ENCODE measurements at regions not wholly inside any gene's neighbourhood (a gene's known extent, or its start where the extent isn't known, plus 50 kb on each side); places are given as distances from the start of the nearest gene placed in this dataset.

DNA sequence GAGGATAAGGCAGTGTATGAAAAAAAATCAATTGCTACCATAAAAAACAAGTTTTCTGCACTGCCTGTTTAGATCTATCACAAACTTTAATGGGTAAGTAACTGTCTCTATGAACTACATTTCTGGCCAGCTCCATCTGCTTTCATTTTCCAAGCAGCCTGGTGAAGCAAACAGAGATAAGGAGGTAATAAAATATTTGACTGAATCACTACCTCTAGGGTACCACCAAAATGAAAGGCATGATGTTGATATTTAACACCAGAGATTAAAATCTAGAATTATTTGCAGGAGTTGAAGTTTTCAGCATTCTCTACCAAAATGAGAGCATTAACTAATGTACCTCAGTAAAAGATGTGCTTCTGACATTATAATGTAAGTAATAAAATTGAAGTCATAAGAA is 863.5 kb upstream of the MGAT4C start:
- H3K4me3 Mint-ChIP-seq, result no peak overlapping the region
- DNase-seq, result no peak
- CTCF ChIA-PET, result no interaction called here
- POLR2A ChIA-PET, result no interaction called here
- intact Hi-C loops (cut with micrococcal nuclease), result no loop called here
- peaks cover 11% of the 10 kb centered on the region for H3K9me3 Mint-ChIP-seq
- no peaks in the 10 kb centered on the region for H3K27me3 Mint-ChIP-seq
- no peaks in the 10 kb centered on the region for H3K36me3 Mint-ChIP-seq (ENCODE audit: low read depth)
- no peak for ATAC-seq
- no peak for TF ChIP-seq CTCF (IDR thresholded peaks at IDR 0.05)
- H3K27ac Mint-ChIP-seq, result no peak overlapping the region
- H3K4me1 Mint-ChIP-seq (ENCODE audit: low read depth), result no peaks in the 10 kb centered on the region

- intact Hi-C loops (cut with micrococcal nuclease), result no loop called here
- Mint-ChIP-seq H3K27me3 (no peaks in the 10 kb centered on the region), H3K27ac (no peak overlapping the region), H3K4me3 (no peak overlapping the region), H3K4me1 (ENCODE audit: low read depth) (no peaks in the 10 kb centered on the region), H3K36me3 (ENCODE audit: low read depth) (no peaks in the 10 kb centered on the region), H3K9me3 (peaks cover 4% of the 10 kb centered on the region)
- no peak for TF ChIP-seq CTCF (IDR thresholded peaks at IDR 0.05)
- CTCF ChIA-PET, result no interaction called here
- ATAC-seq (no peak), DNase-seq (no peak)
- POLR2A ChIA-PET, result no interaction called here
These were observed 861.3 kb upstream of the MGAT4C start for GRCh38 chr12:87117526-87117925.

GRCh38 chr12:87116780-87117179 is 860.6 kb upstream of the MGAT4C start:
- Mint-ChIP-seq H3K9me3 (peaks cover 4% of the 10 kb centered on the region), H3K27me3 (no peaks in the 10 kb centered on the region), H3K27ac (no peak overlapping the region), H3K4me1 (ENCODE audit: low read depth) (no peaks in the 10 kb centered on the region), H3K4me3 (no peak overlapping the region), H3K36me3 (ENCODE audit: low read depth) (no peaks in the 10 kb centered on the region)
- intact Hi-C loops (cut with micrococcal nuclease), result no loop called here
- DNase-seq, result no peak
- ChIA-PET POLR2A (no interaction called here), CTCF (no interaction called here)
- no peak for TF ChIP-seq CTCF (IDR thresholded peaks at IDR 0.05)
- no peak for ATAC-seq

- no peaks in the 10 kb centered on the region for H3K36me3 Mint-ChIP-seq (ENCODE audit: low read depth)
- no peak for TF ChIP-seq CTCF (IDR thresholded peaks at IDR 0.05)
- H3K4me3 Mint-ChIP-seq, result no peak overlapping the region
- no peak for ATAC-seq
- H3K27me3 Mint-ChIP-seq, result no peaks in the 10 kb centered on the region
- no peaks in the 10 kb centered on the region for H3K9me3 Mint-ChIP-seq
- ChIA-PET CTCF (no interaction called here), POLR2A (no interaction called here)
- intact Hi-C loops (cut with micrococcal nuclease), result no loop called here
- H3K4me1 Mint-ChIP-seq (ENCODE audit: low read depth), result no peaks in the 10 kb centered on the region
- H3K27ac Mint-ChIP-seq, result no peak overlapping the region
- no peak for DNase-seq
These were observed 856.6 kb upstream of the MGAT4C start for GRCh38 chr12:87112571-87113345.

DNA sequence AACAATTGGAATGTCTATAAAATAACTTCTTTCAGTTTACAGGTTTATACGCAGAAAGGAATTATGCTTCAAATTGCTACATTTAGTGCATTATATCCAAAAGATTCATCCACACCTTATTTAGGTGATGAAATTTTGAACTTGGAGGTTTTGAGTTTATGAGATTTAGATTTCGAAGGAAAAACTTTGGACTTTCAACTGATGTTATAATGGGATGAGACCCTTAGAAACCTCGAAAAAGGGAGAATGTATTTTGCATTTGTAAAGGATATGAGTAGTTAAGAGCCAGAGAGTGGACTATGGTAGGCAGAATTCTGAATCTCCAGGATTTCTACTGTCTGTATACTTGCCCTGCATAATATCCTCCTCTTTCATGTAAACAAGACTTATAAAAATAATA is 851.6 kb upstream of the MGAT4C start:
- no peak for DNase-seq
- Mint-ChIP-seq H3K36me3 (ENCODE audit: low read depth) (no peaks in the 10 kb centered on the region), H3K4me3 (no peak overlapping the region), H3K27ac (no peak overlapping the region), H3K27me3 (no peaks in the 10 kb centered on the region), H3K4me1 (ENCODE audit: low read depth) (no peaks in the 10 kb centered on the region), H3K9me3 (peaks cover 3% of the 10 kb centered on the region)
- intact Hi-C loops (cut with micrococcal nuclease), result no loop called here
- CTCF ChIA-PET, result no interaction called here
- POLR2A ChIA-PET, result no interaction called here
- ATAC-seq, result no peak
- TF ChIP-seq CTCF (IDR thresholded peaks at IDR 0.05), result no peak
